ENCODE measurements at regions not wholly inside any gene's neighbourhood (a gene's known extent, or its start where the extent isn't known, plus 50 kb on each side); places are given as distances from the start of the nearest gene placed in this dataset.
A peak's percentile ranks its signal among the peaks of the same experiment; 100 is the strongest.

DNA sequence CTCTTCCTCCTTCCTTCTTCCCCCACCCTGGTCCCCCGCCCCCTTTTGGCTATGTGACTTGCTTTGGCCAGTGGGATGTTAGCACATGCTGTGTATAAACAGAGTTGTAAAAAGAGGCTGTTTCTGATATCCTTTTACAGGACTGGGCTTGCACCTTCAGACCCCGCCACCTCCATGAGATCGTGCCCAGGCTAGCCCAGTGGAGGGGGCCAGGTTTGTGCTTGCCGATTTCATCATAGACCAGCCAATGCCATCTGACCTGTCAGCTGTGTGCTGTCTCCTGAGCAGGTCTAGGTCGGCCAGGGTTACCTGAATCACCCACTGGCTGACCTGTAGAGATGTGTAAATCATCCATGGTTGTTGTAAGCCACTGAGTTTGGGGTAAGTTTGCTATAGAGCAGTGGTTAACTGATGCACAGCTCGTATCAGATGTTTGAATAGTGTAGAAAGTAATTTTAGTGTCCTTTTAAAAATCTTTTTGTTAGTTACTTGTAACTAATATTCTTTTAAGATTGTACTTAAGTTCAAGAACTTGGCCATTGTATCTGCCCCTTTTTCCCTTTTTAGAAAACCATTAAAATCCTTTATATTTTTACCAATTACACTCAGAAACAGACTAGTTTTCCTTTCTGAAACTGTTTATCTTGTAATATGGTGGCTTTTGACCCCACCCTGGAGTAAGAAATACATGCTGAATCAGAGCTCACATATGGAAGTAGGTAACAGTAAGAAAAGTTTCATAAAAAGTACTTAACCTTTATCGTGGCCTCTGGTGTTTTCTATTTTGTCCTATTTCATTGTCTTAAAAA is 122.0 kb upstream of the MGAT5 start:
- no TSS peak for BruUV-seq (replicated peaks)
- intact Hi-C loops (cut with micrococcal nuclease; ENCODE audit: unreplicated experiment) = no loop called here
- Histone ChIP-seq H3K27me3 (replicated peaks; ENCODE audit: control insufficient read depth, insufficient read depth, low read length) (no peaks in the 10 kb centered on the region), H3K4me3 (ENCODE audit: low read depth, low read length) (no peak overlapping the region), H3K4me1 (peaks cover 23% of the 10 kb centered on the region), H3K36me3 (ENCODE audit: control insufficient read depth, insufficient read depth, low read length) (no peaks in the 10 kb centered on the region; the same call in 1 of the 2 replicates), H3K9me3 (no peaks in the 10 kb centered on the region)
- TF ChIP-seq, protein P1, sequence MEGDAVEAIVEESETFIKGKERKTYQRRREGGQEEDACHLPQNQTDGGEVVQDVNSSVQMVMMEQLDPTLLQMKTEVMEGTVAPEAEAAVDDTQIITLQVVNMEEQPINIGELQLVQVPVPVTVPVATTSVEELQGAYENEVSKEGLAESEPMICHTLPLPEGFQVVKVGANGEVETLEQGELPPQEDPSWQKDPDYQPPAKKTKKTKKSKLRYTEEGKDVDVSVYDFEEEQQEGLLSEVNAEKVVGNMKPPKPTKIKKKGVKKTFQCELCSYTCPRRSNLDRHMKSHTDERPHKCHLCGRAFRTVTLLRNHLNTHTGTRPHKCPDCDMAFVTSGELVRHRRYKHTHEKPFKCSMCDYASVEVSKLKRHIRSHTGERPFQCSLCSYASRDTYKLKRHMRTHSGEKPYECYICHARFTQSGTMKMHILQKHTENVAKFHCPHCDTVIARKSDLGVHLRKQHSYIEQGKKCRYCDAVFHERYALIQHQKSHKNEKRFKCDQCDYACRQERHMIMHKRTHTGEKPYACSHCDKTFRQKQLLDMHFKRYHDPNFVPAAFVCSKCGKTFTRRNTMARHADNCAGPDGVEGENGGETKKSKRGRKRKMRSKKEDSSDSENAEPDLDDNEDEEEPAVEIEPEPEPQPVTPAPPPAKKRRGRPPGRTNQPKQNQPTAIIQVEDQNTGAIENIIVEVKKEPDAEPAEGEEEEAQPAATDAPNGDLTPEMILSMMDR (IDR thresholded peaks at IDR 0.05; ENCODE audit: insufficient read depth in 1 of 2, low read depth in 1 of 2, low read length in 1 of 2, severe bottlenecking in 1 of 2, unreplicated experiment in 1 of 2) = no peak
- ChIA-PET CTCF (no interaction called here), POLR2A (no interaction called here)
- H3K27ac Mint-ChIP-seq (ENCODE audit: unreplicated experiment) = no peak overlapping the region
- H3K4me1 Mint-ChIP-seq (ENCODE audit: low read depth, unreplicated experiment) = peaks cover 32% of the 10 kb centered on the region
- H3K36me3 Mint-ChIP-seq (ENCODE audit: insufficient read depth, unreplicated experiment) = peaks cover 4% of the 10 kb centered on the region
- H3K27me3 Mint-ChIP-seq (ENCODE audit: insufficient read depth, unreplicated experiment) = no peaks in the 10 kb centered on the region
- DNase-seq = no peak
- H3K9me3 Mint-ChIP-seq (ENCODE audit: unreplicated experiment) = no peaks in the 10 kb centered on the region
- no peak overlapping the region for H3K4me3 Mint-ChIP-seq (ENCODE audit: unreplicated experiment)

DNA sequence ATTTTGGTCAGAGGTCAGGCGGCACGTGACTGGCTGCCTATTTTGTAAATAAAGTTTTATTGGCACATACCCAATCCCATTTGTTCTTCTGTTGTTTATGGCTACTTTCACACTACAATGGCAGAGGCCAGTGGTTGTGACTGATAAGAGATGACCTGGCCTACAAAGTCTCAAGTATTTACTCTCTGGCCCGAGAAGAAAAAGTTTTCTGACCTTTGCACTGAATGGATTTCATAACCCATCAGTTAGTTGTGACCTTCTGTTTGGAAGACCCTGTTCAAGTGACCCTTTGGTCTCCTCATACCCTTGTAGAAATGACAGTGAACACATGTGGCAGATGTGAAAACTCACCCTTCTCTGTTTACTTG is 121.4 kb upstream of the MGAT5 start:
- no peaks in the 10 kb centered on the region for H3K9me3 Mint-ChIP-seq (ENCODE audit: unreplicated experiment)
- ChIA-PET POLR2A (no interaction called here), CTCF (no interaction called here)
- H3K4me3 Mint-ChIP-seq (ENCODE audit: unreplicated experiment) = no peak overlapping the region
- TF ChIP-seq, protein P1 (IDR thresholded peaks at IDR 0.05; ENCODE audit: insufficient read depth in 1 of 2, low read depth in 1 of 2, low read length in 1 of 2, severe bottlenecking in 1 of 2, unreplicated experiment in 1 of 2) = no peak
- H3K27ac Mint-ChIP-seq (ENCODE audit: unreplicated experiment) = no peak overlapping the region
- peak in 1 of 2 experiments; percentile 54 for DNase-seq
- peaks cover 4% of the 10 kb centered on the region for H3K36me3 Mint-ChIP-seq (ENCODE audit: insufficient read depth, unreplicated experiment)
- Histone ChIP-seq H3K27me3 (replicated peaks; ENCODE audit: control insufficient read depth, insufficient read depth, low read length) (no peaks in the 10 kb centered on the region), H3K4me3 (ENCODE audit: low read depth, low read length) (no peak overlapping the region), H3K4me1 (peaks cover 26% of the 10 kb centered on the region), H3K36me3 (ENCODE audit: control insufficient read depth, insufficient read depth, low read length) (no peaks in the 10 kb centered on the region; the same call in 1 of the 2 replicates), H3K9me3 (no peaks in the 10 kb centered on the region)
- intact Hi-C loops (cut with micrococcal nuclease; ENCODE audit: unreplicated experiment) = no loop called here
- H3K4me1 Mint-ChIP-seq (ENCODE audit: low read depth, unreplicated experiment) = peaks cover 33% of the 10 kb centered on the region
- no TSS peak for BruUV-seq (replicated peaks)
- H3K27me3 Mint-ChIP-seq (ENCODE audit: insufficient read depth, unreplicated experiment) = no peaks in the 10 kb centered on the region

DNA sequence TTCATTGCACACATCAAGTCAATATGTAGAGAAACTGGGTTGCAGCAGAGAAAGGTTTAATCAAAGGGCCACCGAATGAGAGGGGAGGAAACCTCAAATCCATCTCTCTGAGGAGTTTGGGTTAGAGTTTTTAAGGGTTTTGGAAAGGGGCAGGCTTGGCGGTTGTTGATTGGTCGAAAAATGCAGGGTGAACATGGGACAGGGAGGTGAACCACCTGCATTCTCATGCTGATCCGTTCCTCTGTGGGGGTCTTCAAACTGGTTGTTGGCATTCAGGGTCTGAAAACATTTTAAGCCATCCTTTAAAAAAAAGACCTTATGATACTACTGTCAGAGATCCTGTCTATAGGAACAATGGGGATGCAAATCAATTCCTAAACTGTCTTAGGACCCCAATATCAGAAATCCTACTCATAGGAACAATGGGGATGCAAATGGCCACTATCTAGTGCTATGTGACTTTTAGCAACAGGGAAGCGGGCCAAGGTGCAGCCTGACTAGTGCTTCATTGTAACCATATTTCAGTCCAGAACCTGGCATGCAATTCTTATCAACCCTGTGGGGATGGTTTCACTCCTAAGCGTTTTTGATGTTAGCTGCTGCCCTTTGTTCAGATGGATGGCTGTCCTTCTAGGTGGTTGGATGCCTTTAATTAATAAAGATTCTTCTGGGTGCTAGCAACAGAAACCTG is 120.1 kb upstream of the MGAT5 start:
- Histone ChIP-seq H3K36me3 (ENCODE audit: control insufficient read depth, insufficient read depth, low read length) (no peaks in the 10 kb centered on the region; the same call in 1 of the 2 replicates), H3K4me3 (ENCODE audit: low read depth, low read length) (no peak overlapping the region), H3K27me3 (replicated peaks; ENCODE audit: control insufficient read depth, insufficient read depth, low read length) (no peaks in the 10 kb centered on the region), H3K9me3 (no peaks in the 10 kb centered on the region), H3K4me1 (peaks cover 26% of the 10 kb centered on the region)
- POLR2A ChIA-PET = no interaction called here
- Mint-ChIP-seq H3K36me3 (ENCODE audit: insufficient read depth, unreplicated experiment) (peaks cover 4% of the 10 kb centered on the region), H3K4me3 (ENCODE audit: unreplicated experiment) (no peak overlapping the region), H3K9me3 (ENCODE audit: unreplicated experiment) (no peaks in the 10 kb centered on the region), H3K4me1 (ENCODE audit: low read depth, unreplicated experiment) (peaks cover 25% of the 10 kb centered on the region), H3K27ac (ENCODE audit: unreplicated experiment) (no peak overlapping the region), H3K27me3 (ENCODE audit: insufficient read depth, unreplicated experiment) (no peaks in the 10 kb centered on the region)
- BruUV-seq (replicated peaks) = no TSS peak
- intact Hi-C loops (cut with micrococcal nuclease; ENCODE audit: unreplicated experiment) = no loop called here
- TF ChIP-seq, protein P1 (IDR thresholded peaks at IDR 0.05; ENCODE audit: insufficient read depth in 1 of 2, low read depth in 1 of 2, low read length in 1 of 2, severe bottlenecking in 1 of 2, unreplicated experiment in 1 of 2) = no peak
- CTCF ChIA-PET = no interaction called here
- DNase-seq = no peak
